NCI-H146 (cell line): ENCODE measurements at regions not wholly inside any gene's neighbourhood (a gene's known extent, or its start where the extent isn't known, plus 50 kb on each side); places are given as distances from the start of the nearest gene placed in this dataset.
A peak's percentile ranks its signal among the peaks of the same experiment; 100 is the strongest.

Source experiments
- DNase-seq: peaks from one replicate; lab custom pipeline; 2025; lab: John Stamatoyannopoulos, UW

DNA sequence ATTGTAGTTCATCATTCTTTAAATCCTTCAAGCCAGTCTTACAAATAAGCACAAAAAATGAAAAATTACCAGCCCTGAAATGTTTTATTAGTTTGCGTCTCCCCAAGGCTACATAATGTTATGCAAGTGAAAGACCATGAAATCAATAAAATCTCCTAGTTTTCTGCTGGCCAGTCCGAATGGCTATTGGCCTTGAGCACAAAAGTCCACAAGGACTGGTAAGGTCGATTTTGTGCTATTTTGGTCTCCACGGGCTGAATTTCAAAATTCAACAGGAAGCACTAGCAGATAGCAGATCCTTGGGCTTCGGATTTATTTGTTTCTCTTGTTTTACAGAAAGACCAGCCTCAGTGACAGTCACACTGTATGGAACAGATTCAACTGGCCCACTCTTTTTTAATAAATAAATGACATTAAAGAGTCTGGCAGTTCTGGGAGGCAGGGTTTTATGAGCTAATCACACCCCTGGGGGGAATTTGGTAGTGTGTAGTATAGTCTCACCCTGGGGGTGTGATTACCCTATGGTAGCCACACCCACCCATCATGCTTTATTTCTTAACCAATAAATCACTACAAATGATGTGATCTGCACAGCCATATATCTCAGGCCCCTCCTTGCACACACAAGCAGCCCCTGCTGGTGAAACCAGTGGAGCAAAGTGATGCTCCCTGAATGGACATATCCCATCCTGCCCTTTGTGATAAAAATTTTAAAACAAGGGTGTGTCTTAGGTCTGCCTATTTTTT is 51.1 kb upstream of the TMEM33 start:
- DNase-seq, result no peak

DNA sequence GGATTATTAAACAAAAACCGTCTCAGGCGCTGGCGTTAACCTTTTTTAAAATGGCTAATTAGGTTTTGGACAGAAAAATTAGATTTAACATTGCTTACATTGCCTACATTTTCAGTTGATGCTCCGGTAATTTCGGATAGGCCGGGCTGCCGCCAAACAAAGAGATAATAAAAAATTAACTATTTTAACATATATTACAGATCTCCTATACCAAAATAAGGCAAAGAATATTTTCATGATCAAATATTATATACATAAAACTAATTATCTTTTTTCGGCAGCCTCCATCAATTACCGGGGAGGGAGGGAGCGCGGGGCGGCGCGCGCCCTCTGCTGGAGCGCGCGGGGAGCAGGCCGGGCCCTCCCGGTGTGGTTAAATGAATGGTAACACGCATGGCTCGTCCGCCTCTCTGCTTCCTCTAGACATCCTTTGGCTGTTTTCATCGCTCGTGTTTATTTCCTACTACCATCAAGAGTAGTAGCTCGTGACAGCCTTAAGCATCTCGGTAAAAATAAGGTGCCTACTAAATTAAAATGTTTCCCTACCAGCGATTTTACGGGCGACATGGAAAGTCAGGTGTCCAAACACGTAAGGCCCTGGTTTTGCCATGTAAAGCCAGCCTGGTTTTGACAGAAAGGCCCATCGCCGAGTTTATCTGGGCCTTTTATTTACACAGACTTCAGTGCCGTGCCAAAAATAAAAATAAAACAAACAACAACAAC is 52.4 kb upstream of the TMEM33 start:
- peak; percentile 15 for DNase-seq

DNA sequence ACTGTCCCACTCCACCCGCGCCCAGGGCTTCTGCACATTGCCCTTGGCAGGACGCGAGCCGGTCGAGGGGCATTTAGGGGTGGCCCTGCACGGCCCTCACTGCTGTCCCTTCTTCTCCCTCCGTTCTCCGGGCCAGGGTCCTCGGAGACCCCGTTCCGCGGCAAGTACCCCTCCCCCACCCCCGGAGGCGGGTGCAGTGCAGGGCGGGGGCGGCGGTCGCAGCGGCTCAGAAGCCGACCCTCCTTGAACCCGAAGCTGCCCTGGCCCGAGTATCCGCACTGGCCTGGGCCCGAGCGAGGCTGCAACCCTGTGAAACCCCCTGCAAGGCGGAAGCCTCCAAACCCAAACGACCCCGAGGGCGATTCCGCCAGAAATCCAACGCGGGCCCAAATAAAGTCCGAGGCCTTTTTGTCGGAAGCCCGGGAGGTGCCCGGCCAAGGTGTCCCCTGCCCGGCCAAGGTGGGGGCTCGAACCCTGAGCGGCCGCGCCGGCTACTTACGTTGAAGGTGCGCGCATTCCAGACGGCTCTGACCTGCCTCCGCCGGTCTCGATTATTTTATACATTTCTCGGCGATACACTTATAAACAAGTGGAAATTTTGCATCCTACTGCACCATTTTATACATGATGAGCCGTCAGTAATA is 53.1 kb upstream of the TMEM33 start:
- DNase-seq, result no peak

- no peak for DNase-seq
These were observed 54.1 kb upstream of the TMEM33 start for GRCh38 chr4:41880840-41881831.

DNA sequence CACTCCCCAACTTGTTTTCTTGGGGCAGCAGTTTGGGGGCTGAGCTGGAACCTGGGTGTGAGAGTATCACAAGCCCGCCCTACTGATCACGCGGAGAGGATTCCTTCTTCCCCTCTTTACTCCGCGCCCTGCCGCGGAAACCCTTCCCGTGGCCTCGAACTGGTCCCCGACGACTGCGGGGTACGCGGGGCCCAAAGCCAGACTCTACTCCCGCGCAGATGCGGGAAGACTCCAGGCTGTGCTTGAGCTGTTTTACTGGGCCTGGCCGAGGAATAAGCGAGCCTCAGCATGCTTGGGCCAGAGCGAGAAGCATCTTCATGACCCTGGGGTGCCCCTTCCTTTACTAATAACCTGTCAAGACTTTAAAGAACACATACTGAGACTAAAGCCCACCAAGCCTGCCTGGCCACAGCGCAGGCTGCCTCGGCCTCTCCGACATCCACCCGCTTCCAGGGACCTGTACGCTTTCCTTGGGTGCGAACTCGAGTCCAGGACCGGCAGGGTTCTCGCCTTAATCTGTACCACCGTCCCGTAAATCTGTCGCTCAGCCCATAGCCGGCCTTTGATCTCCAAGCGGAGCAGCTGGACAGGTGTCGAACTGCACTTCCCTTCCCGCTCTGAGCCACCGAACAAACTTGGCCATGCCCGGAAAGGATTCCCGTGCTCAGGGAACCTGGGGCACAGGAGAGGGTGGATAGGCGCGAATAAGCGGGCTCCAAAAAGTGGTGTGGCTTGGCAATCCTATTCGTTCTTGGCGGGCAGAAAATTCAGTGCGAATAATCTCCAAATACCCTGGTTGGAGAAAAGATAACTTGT is 55.0 kb upstream of the TMEM33 start:
- no peak for DNase-seq

DNA sequence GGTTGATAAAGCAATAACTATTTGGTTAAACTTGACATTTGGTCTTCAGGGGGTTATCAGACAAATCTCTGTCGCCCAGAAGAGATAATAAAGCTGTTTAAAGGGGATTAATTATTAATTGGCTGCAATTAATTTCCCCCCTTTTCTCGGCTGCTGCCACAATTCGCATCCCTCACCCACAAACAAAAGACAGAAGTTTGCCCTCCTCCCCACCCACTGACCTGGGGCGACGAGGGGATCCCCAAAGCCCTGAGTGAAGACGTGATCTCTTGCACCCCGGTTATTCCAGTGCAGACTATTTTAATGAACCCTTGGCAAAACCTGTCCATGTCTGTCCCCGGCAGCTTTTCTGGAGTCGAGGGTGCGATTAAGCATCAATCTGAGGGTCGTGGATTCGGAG is 55.7 kb upstream of the TMEM33 start:
- DNase-seq, result no peak

GRCh38 chr4:41878991-41879491 is 56.2 kb upstream of the TMEM33 start:
- DNase-seq, result no peak

GRCh38 chr4:41878170-41878969 is 56.9 kb upstream of the TMEM33 start:
- DNase-seq, result no peak

DNA sequence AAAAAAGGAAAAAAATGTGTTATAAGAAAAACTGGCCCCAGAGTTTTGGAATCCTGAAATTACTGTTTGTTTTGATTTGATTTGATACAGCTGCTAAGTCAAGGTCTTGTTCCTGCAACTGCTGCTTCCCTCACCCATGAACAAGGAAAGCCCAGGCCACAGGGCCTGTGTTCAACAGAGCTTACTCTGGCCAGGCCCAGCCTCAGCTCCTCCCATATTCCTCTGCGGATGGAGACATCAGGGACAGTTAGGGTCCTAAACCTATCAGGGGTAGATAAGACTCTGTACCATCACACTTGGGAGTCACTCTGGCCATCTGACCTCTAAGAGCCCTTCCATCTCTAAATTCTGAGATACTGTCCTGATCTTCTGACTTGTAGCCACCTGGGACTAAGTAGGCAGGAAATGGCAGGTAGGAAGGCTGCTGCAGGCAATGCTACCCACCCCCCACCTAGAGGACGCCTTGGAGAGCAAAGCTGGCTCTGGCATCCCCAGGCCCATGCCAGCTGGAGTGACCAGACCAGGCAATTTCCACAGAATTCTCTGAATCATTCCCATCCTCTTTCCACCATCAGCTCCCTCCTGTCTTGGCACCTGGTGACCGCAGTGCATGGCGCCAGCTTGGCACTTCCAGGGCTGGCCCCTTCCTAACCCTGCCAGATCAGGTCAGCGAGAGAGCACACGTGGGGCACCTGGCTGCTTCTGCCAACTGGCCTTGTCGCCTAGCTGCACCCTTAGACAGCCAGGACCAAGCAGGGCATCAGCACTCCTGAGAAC is 58.0 kb upstream of the TMEM33 start:
- no peak for DNase-seq

GRCh38 chr4:41874873-41875272 is 60.4 kb upstream of the TMEM33 start:
- no peak for DNase-seq

DNA sequence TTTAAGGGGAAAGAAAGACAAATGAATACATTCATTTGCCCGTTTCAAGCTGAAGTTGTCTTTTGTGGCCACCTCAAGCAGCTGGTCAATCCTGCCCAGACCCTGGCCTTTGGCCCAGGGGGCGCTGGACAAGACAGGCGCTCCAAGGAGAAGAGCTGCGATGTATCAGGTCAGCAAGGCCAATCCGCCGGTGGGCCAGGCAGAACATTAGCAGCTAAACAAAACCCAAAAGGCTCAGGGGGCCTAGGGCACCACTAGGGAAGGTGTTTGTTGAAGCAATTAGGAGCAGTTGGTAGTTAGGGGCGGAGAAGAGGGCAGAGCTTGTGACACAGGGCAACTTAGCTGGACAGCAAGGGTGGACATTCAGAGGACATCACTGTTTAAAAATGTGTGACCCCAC is 60.8 kb upstream of the TMEM33 start:
- no peak for DNase-seq

DNA sequence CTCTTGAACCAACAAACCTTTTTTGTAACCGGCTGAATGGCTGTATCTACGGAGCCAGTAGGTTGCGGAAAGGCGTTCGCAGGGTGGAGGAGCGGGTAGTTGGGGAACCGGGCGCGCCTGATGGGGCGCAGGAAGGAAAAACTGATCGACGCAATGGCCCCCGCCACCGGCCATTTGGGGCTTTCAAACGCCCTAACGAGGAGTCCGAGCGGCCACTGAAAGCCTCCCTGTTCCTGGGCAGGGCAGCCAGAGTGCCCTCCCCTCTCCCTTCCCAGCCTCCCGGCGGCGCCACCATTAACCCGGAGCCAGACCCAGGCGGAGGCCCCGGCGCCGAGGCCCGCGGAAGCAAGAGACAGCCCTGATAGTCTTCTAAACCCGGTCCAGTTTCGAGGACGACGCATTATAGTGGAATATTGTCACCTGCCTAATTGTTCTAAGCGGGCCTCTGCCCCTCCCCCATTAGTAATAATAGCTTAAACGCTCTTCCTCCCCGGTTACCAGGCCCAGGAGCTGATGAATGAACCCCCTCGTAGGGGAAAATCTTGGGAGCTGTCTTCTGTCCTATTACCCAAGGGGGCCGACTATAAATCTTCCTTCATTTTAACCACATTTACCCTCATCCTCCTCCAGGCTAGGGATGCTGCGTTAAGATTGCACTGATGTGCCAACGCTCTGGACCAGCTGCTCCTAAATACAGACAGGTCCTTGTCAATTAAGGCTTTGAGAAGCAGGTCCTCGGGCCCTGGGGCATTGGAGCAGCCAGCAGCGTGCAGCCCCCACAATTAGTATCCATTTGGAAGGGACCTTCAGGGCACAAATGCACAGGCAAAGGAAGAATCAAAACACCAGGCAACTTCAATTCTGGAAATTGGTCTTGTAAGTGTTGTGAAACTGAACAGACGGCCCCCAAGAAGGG is 61.6 kb upstream of the TMEM33 start:
- no peak for DNase-seq

- no peak for DNase-seq
These were observed 65.2 kb upstream of the TMEM33 start for GRCh38 chr4:41870035-41870434.

DNA sequence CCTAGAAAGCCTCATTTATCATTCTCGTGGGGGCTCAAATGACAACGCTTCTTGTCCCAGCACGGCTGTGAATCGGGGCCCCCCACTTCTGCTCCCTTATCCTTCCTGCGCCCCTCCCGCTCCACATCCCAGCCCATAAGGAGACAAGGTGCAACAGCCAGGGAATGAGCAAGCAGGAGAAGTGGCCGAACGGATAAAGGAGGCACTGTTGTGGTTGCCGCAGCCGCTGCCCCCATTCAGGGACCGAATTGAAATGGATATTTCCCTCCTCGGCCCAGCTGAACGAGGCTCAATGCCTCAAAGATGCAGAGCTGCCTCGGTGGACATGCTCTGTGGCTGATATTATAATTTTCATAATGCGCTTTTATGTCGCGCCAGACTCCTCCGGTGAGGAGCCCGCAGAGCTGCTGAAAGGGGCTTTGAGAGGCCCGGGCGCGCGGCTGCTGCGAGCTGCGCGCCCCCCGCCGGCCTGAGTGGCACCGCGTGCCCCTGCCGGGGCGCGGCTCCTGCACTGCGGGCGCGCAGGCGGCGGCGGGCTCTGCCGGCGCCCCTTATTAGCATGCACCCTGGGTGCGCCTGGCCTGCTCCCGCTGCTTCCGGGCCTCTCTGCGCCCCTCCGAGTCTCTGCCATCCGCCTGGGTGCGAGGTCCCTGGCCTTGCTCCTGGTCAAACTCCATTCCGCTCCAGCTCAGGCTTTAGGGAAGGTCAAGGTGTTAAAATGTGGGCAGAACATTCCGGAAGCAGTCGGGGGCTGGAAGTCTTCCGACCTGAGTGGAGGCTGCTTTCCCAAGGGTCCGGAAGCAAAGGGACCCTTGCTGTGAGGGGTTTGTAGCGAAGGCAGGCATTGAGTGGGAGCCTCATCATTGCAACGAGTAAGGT is 68.2 kb upstream of the TMEM33 start:
- no peak for DNase-seq

- DNase-seq, result no peak
These were observed 69.0 kb upstream of the TMEM33 start for GRCh38 chr4:41865981-41866798.

DNA sequence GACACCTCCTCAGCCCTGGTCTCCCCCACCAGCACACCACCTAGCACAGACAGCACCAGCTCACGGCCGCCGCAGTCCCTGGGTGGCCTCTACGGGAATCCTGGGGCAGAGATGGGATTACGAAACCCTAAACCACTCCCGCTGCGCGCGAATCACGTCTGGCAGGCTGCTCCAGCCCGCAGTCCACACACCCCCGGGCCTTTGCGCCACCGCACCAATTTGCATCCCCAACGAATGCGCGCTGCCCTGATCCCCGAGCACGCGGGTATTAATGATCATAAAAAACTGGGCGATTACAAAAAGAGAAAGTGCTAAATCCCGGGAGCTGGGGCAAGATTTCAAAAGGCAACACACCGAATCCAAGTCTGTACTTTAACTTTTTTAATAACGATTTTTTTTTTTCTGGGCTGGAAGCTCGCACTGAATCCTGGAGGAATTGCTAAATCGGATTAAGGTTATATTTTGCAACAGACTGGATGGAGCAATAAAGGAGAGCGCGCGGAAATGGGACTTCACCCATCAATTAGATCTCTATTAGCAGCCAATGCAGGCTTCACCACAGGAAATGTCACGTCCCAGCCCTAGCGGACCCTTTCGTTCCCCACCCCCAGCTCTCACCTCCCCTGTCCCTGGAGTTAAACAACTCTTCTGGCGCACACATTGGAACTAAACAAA is 69.8 kb upstream of the TMEM33 start:
- DNase-seq, result no peak
